Hepatocyte (in vitro differentiated cells): ENCODE measurements at regions not wholly inside any gene's neighbourhood (a gene's known extent, or its start where the extent isn't known, plus 50 kb on each side); places are given as distances from the start of the nearest gene placed in this dataset.

ENCODE experiments used
- CTCF ChIP-seq: fragments of 200-600 bp; sonication (generic); IDR thresholded peaks from 2 replicates; pipeline ENCODE4 v1.5.1; 2016; ENCODE audit warnings: antibody characterized with exemption, mild to moderate bottlenecking; ENCODE audit not compliant: poor library complexity
- EZH2phosphoT487 ChIP-seq: fragments of 200-600 bp; sonication (generic); IDR thresholded peaks from one replicate; pipeline ENCODE4 v1.6.1; 2018; ENCODE audit warnings: antibody characterized with exemption, mild to moderate bottlenecking, low read depth, moderate library complexity; ENCODE audit not compliant: unreplicated experiment, severe bottlenecking

GRCh38 chr1:232722626-232723025 lies 82.6 kb upstream of the MAP10 start:
- TF ChIP-seq CTCF, result no peak
- no peak for TF ChIP-seq EZH2phosphoT487
